Vagina (tissue), 2 donors: ENCODE measurements at regions not wholly inside any gene's neighbourhood (a gene's known extent, or its start where the extent isn't known, plus 50 kb on each side); places are given as distances from the start of the nearest gene placed in this dataset.

Experiments
- DNase-seq, 2 donors: peaks; one replicate each; pipeline ENCODE4 v3.0.0-alpha.2; 2017; ENCODE audit errors: extremely low spot score in 2 of 2
- H3K27ac ChIP-seq: fragments of 200-600 bp; sonication (generic); one replicate; pipeline ENCODE4 v1.5.1; 2019
- H3K27me3 ChIP-seq: fragments of 200-600 bp; sonication (generic); one replicate; pipeline ENCODE4 v1.5.1; 2019
- H3K36me3 ChIP-seq, 2 donors: fragments of 200-600 bp; sonication (generic); one replicate each; pipeline ENCODE4 v1.5.1; 2017 to 2019
- H3K4me1 ChIP-seq: fragments of 200-600 bp; sonication (generic); one replicate; pipeline ENCODE4 v1.5.1; 2019
- H3K4me3 ChIP-seq, 2 donors: fragments of 200-600 bp; sonication (generic); 1 replicate in 1 of 2; 2 replicates in 1 of 2; pipeline ENCODE4 v1.5.1; 2016 to 2019
- H3K9me3 ChIP-seq: fragments of 200-600 bp; sonication (generic); one replicate; pipeline ENCODE4 v1.5.1; 2019
- CTCF ChIP-seq, 3 experiments: fragments of 450-650 bp in 2 of 3; fragments of 200-600 bp in 1 of 3; sonication (generic) in 1 of 3; IDR thresholded peaks; one replicate each; pipeline ENCODE4 v1.5.1; 2017 to 2019; ENCODE audit warnings: antibody characterized with exemption in 3 of 3, mild to moderate bottlenecking in 2 of 3, moderate library complexity in 2 of 3
- POLR2A ChIP-seq, 2 donors: fragments of 450-650 bp; IDR thresholded peaks; one replicate each; pipeline ENCODE4 v1.6.1; 2017; ENCODE audit warnings: antibody characterized with exemption in 2 of 2, mild to moderate bottlenecking in 2 of 2, moderate library complexity in 2 of 2
- POLR2AphosphoS5 ChIP-seq, 2 donors: sonication (generic); formaldehyde crosslinking; IDR thresholded peaks; one replicate each; pipeline ENCODE4 v1.9.0; 2017; ENCODE audit warnings: antibody characterized with exemption in 2 of 2, mild to moderate bottlenecking in 2 of 2, low read depth in 1 of 2; ENCODE audit not compliant: insufficient read depth in 1 of 2
- intact Hi-C: fragments of 100-400 bp; cut with DNase I; formaldehyde crosslinking; loops from one replicate; pipeline ENCODE4 v1.15.1; 2023

DNA sequence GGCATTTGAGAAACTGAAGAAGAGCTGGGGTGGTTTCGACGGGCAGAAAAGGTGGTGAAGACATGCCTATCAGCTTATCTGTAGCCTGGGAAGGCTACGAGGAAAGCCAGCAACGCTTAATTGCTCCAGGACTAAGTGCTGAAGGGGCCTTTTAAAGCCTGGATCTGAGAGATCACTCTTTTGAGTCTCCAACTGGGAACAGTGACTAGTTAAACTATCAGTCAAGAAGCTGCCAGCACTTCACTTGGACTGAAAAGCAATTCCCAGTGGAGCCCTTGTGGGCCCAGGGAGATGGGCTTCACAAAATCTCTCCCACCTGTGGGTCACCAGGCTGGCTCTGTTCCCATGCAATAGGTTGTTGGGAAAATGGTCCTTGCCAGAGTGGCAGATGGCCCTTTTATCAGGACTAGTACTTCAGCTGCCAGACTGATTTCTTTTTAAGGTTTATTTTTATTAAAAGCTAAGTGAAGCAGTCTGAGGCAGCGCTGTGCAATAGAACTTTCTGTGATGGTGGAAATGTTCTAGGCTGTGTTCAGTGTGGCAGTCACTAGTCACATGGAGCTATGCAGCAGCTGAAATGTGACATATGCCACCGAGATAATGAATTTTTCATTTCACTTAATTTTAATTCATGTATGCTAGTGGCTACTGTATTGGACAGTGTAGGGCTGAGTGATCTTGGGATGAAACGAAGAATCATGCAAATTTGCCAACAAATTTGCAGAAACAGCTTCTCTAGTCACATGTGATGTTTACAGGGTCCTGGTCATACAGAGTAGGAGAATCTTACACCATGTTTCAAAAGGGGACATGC, 276.8 kb downstream of the PCNX1 start:
- no peak overlapping the region for H3K27ac ChIP-seq
- no peak for TF ChIP-seq POLR2AphosphoS5 (IDR thresholded peaks at IDR 0.05; ENCODE audit: insufficient read depth in 1 of 2, low read depth in 1 of 2)
- TF ChIP-seq CTCF (IDR thresholded peaks at IDR 0.05), result no peak
- TF ChIP-seq POLR2A (IDR thresholded peaks at IDR 0.05), result no peak
- no peaks in the 10 kb centered on the region for H3K4me1 ChIP-seq
- DNase-seq, result no peak
- H3K9me3 ChIP-seq, result no peaks in the 10 kb centered on the region
- H3K27me3 ChIP-seq, result no peaks in the 10 kb centered on the region
- H3K4me3 ChIP-seq, result no peak overlapping the region
- intact Hi-C loops, result no loop called here
- no peaks in the 10 kb centered on the region for H3K36me3 ChIP-seq

DNA sequence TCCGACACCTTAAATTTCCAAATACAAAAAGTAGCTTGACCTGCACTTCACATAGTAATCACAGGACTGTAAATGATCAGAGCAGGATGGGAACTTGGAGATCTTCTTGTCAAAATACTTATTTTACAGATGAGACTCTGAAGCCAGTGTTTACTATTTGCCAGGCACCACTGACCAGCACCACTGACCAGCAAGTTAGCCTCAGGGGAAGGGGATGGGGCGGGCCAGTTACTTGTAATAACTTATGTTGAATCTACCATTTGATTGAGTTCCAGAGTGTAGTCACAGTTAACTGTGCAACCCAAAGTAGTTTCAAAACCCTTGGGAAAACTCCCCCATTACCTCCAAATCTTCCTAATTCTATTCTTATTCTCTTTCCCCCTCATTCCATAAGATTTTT, 278.4 kb downstream of the PCNX1 start:
- Histone ChIP-seq H3K4me3 (no peak overlapping the region), H3K27me3 (no peaks in the 10 kb centered on the region), H3K4me1 (no peaks in the 10 kb centered on the region), H3K9me3 (no peaks in the 10 kb centered on the region), H3K36me3 (no peaks in the 10 kb centered on the region), H3K27ac (no peak overlapping the region)
- intact Hi-C loops, result no loop called here
- TF ChIP-seq CTCF (IDR thresholded peaks at IDR 0.05), result no peak
- no peak for TF ChIP-seq POLR2A (IDR thresholded peaks at IDR 0.05)
- TF ChIP-seq POLR2AphosphoS5 (IDR thresholded peaks at IDR 0.05; ENCODE audit: insufficient read depth in 1 of 2, low read depth in 1 of 2), result no peak
- no peak for DNase-seq

DNA sequence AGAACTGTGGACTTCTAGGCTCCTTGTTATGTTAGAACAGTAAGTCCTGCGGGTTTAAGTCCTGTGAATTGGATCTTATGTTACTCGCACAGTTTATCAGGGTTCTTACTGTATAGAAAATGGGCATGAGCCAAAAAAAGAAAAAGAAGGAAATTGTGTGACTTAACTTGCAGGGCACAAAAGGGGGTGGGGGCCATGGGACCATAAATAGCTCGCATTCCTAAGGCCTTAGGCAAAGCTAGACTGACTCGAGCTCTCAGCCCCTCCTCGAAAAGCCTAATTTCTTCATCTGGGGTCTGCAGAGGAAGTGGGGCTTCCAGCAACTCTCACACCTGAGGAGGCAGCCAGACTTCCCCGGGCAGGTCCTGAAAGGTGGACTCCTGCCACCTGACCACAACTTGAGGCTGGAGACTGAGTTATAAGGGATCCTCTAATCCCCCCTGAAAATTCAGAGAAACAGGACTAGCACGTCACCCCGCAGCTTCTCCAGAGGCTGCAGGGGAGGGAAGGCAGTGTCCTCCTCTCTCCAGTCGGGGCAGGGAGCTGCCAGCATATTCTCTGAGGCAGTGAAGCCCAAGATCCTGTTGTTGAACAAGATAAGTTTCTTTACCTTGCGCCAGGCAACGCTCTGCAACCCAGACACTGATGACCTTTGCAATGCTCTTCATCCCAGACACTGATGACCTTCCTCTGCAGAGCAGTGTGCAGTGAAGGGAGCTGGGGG, 280.5 kb downstream of the PCNX1 start:
- no peak for TF ChIP-seq POLR2A (IDR thresholded peaks at IDR 0.05)
- TF ChIP-seq POLR2AphosphoS5 (IDR thresholded peaks at IDR 0.05; ENCODE audit: insufficient read depth in 1 of 2, low read depth in 1 of 2), result no peak
- TF ChIP-seq CTCF (IDR thresholded peaks at IDR 0.05), result no peak
- DNase-seq, result no peak
- intact Hi-C loops, result no loop called here
- Histone ChIP-seq H3K27ac (no peak overlapping the region), H3K4me3 (no peak overlapping the region), H3K9me3 (no peaks in the 10 kb centered on the region), H3K36me3 (no peaks in the 10 kb centered on the region), H3K27me3 (no peaks in the 10 kb centered on the region), H3K4me1 (no peaks in the 10 kb centered on the region)

DNA sequence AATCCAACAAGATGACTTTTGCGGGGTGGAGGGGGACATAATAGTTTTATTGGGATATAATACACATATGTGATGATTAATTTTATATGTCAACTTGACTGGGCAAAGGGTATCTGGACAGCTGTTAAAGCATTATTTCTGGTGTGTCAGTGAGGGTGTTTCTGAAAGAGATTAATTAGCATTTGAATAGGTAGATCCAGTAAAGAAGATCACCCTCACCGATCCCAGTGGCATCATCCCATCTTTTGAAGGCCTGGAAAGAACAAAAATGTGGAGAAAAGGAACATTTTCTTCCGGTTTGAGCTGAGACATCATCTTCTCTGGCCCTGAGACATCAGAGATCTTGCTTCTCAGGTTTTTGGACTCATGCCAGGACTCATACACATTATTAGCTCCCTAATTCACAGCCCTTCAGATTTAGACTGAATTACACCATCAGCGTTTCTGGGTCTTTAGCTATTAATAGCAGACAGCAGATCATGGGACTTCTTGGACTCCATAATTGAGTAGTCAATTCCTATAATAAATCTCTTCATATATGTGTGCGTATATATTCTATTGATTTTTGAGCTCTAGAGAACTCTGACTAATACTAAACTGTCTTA, 283.6 kb downstream of the PCNX1 start:
- TF ChIP-seq POLR2A (IDR thresholded peaks at IDR 0.05) (no peak), POLR2AphosphoS5 (IDR thresholded peaks at IDR 0.05; ENCODE audit: insufficient read depth in 1 of 2, low read depth in 1 of 2) (no peak), CTCF (IDR thresholded peaks at IDR 0.05) (no peak)
- no peak for DNase-seq

More for the DNA sequence above, 283.6 kb downstream of the PCNX1 start:
- intact Hi-C loops, result no loop called here
- Histone ChIP-seq H3K4me3 (no peak overlapping the region), H3K27ac (no peak overlapping the region), H3K27me3 (no peaks in the 10 kb centered on the region), H3K36me3 (no peaks in the 10 kb centered on the region), H3K4me1 (no peaks in the 10 kb centered on the region), H3K9me3 (no peaks in the 10 kb centered on the region)
